Sigmoid colon (tissue), 6 donors: ENCODE measurements at regions not wholly inside any gene's neighbourhood (a gene's known extent, or its start where the extent isn't known, plus 50 kb on each side); places are given as distances from the start of the nearest gene placed in this dataset.

Experiments
- DNase-seq: peaks from one replicate; pipeline ENCODE4 v3.0.0-alpha.2; 2019
- H3K27ac ChIP-seq, 4 donors: fragments of 200-600 bp; sonication (generic); one replicate each; pipeline ENCODE4 v1.5.1; 2016 to 2019; ENCODE audit warnings: mild to moderate bottlenecking in 1 of 4
- H3K27me3 ChIP-seq, 3 donors: fragments of 200-600 bp; sonication (generic); one replicate each; pipeline ENCODE4 v1.5.1; 2019; ENCODE audit warnings: mild to moderate bottlenecking in 1 of 3
- H3K36me3 ChIP-seq, 4 donors: fragments of 200-600 bp; sonication (generic); one replicate each; pipeline ENCODE4 v1.5.1; 2016 to 2019
- H3K4me1 ChIP-seq, 4 donors: fragments of 200-600 bp; sonication (generic); one replicate each; pipeline ENCODE4 v1.5.1; 2017 to 2019
- H3K4me3 ChIP-seq, 4 donors: fragments of 200-600 bp; sonication (generic); one replicate each; pipeline ENCODE4 v1.5.1; 2017 to 2019; ENCODE audit warnings: mild to moderate bottlenecking in 2 of 4, moderate library complexity in 1 of 4
- H3K9me3 ChIP-seq, 4 donors: fragments of 200-600 bp in 3 of 4; sonication (generic) in 3 of 4; one replicate each; pipeline versions ENCODE4 v1.5.1 to v1.6.1; 2013 to 2019
- CTCF ChIP-seq, 4 experiments: fragments of 450-650 bp in 3 of 4; fragments of 200-600 bp in 1 of 4; IDR thresholded peaks; one replicate each; pipeline ENCODE4 v1.5.1; 2016 to 2019; ENCODE audit warnings: antibody characterized with exemption in 4 of 4, mild to moderate bottlenecking in 3 of 4, moderate library complexity in 2 of 4
- EP300 ChIP-seq, 4 donors: sonication (generic); formaldehyde crosslinking; IDR thresholded peaks; one replicate each; pipeline ENCODE4 v1.6.1; 2017; ENCODE audit warnings: antibody characterized with exemption in 4 of 4
- POLR2A ChIP-seq, 2 donors: fragments of 450-650 bp; IDR thresholded peaks; one replicate each; pipeline ENCODE4 v1.6.1; 2016; ENCODE audit warnings: antibody characterized with exemption in 2 of 2, mild to moderate bottlenecking in 2 of 2, moderate library complexity in 2 of 2
- POLR2AphosphoS5 ChIP-seq, 4 donors: sonication (generic); formaldehyde crosslinking; IDR thresholded peaks; one replicate each; pipeline ENCODE4 v1.6.1; 2017; ENCODE audit warnings: antibody characterized with exemption in 4 of 4
- WGBS, 2 donors: extraction: QIAGEN DNeasy Blood & Tissue Kit; methylation state at CpG; one replicate each; pipeline ENCODE4 v1.1.7; 2013; 5-methylcytosine and 5-hydroxymethylcytosine counted together
- intact Hi-C: fragments of 100-400 bp; cut with DNase I; formaldehyde crosslinking; loops from one replicate; pipeline ENCODE4 v1.15.1; 2023
- donor health status: healthy with polysubstance abuse.
- donor health status: healthy.

DNA sequence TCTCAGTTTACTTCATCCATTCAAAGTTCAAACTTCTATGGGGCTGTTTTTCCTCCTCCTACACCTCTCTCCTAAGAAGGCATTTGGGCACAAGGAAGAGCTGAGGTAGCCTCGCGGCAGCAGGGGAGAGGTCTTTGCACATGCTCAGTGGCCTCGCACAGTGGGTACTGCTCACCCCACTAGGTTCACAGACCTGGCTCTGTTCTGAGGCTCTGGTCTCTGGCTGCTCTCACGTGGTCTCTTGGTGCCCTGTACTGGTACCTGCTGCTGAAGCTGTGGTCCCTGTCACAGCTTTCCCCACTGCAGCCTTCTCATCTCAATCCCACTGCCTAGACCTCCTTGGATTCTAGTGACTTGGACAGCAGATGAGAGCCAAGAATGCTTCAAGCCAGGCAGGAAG lies 134.7 kb upstream of the CRY1 start:
- H3K4me3 ChIP-seq, result no peak overlapping the region
- H3K27ac ChIP-seq, result no peak overlapping the region
- no peaks in the 10 kb centered on the region for H3K9me3 ChIP-seq
- 59 to 71% methylated on average over 4 of the region's 4 CpGs for WGBS, 2 donors
- DNase-seq, result no peak
- H3K27me3 ChIP-seq, result no peaks in the 10 kb centered on the region
- intact Hi-C loops, result no loop called here
- no peaks in the 10 kb centered on the region for H3K4me1 ChIP-seq
- TF ChIP-seq EP300 (IDR thresholded peaks at IDR 0.05) (no peak), POLR2A (IDR thresholded peaks at IDR 0.05) (no peak), POLR2AphosphoS5 (IDR thresholded peaks at IDR 0.05) (no peak), CTCF (IDR thresholded peaks at IDR 0.05) (no peak)
- no peaks in the 10 kb centered on the region for H3K36me3 ChIP-seq

DNA sequence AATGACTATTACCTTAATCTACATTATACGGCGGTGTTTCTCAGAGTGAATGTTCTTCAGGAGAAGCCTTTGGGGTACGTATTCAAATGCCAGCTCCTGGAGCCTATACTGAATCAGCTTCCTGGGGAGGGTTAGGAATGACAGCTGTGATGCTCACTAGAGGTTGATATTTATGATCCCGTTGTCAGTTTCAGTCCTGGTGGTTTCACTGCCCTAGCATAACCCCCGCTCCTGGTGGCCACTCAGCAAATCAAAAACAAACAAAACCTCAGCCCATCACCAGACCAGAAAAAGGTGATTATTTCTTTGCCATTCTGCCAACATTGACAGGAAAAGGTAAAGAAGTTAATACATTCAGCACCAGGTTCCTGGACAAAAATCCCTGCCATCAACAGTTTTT lies 136.5 kb upstream of the CRY1 start:
- intact Hi-C loops, result no loop called here

DNA sequence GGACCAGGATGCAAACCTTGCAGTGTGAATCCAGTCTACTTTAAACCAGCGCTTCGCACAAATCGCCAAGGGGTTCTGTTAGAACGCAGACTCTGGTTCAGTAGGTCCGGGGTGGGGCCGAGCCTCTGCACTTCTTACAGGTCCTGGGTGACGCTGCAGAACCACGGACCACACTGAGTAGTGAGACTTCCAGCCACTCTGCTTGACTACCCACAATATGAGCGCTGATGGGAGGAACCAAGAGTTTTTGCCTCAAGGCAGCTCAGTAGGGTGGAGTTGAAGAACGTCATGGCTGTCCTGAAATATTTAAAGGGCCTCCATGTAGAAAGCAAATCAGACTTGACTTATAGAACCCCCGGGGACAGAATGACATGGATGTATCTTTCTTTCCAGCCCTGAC lies 138.0 kb upstream of the CRY1 start:
- Histone ChIP-seq H3K4me1 (no peaks in the 10 kb centered on the region), H3K27me3 (no peaks in the 10 kb centered on the region), H3K36me3 (no peaks in the 10 kb centered on the region), H3K27ac (no peak overlapping the region), H3K9me3 (no peaks in the 10 kb centered on the region), H3K4me3 (no peak overlapping the region)
- DNase-seq, result no peak
- 91 to 92% methylated on average over 11 of the region's 11 CpGs for WGBS, 2 donors
- TF ChIP-seq CTCF (IDR thresholded peaks at IDR 0.05), result no peak
- no peak for TF ChIP-seq POLR2AphosphoS5 (IDR thresholded peaks at IDR 0.05)
- no peak for TF ChIP-seq POLR2A (IDR thresholded peaks at IDR 0.05)
- no peak for TF ChIP-seq EP300 (IDR thresholded peaks at IDR 0.05)
- intact Hi-C loops, result no loop called here

More for the DNA sequence above, 136.5 kb upstream of the CRY1 start:
- 76 to 82% methylated on average over 5 of the region's 5 CpGs for WGBS, 2 donors
- no peaks in the 10 kb centered on the region for H3K9me3 ChIP-seq
- no peak for DNase-seq
- H3K4me1 ChIP-seq, result no peaks in the 10 kb centered on the region
- H3K4me3 ChIP-seq, result no peak overlapping the region
- no peak overlapping the region for H3K27ac ChIP-seq
- H3K36me3 ChIP-seq, result no peaks in the 10 kb centered on the region
- TF ChIP-seq EP300 (IDR thresholded peaks at IDR 0.05) (no peak), POLR2AphosphoS5 (IDR thresholded peaks at IDR 0.05) (no peak), CTCF (IDR thresholded peaks at IDR 0.05) (no peak), POLR2A (IDR thresholded peaks at IDR 0.05) (no peak)
- H3K27me3 ChIP-seq, result no peaks in the 10 kb centered on the region

DNA sequence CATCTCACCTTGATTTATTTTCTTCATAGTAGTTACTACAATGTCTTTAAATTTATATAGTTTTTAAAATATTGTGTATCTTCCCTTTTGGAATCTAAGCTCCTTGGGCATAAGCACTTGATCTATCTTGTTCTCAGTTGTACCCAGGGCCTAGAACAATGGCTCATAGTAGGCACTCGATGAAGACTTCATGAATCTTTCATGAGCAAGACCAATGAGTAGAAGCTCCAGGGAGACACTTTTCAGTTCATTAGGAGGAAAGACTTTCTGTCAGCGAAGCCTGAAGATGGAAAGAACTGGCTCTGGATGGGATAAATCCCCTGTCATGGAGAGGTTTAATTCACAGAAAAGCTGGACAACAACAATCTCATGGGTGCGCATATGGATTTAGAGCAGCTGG lies 140.2 kb upstream of the CRY1 start:
- H3K9me3 ChIP-seq, result no peaks in the 10 kb centered on the region
- H3K4me1 ChIP-seq, result no peaks in the 10 kb centered on the region
- H3K27me3 ChIP-seq, result no peaks in the 10 kb centered on the region
- H3K27ac ChIP-seq, result no peak overlapping the region
- TF ChIP-seq POLR2AphosphoS5 (IDR thresholded peaks at IDR 0.05), result no peak
- TF ChIP-seq POLR2A (IDR thresholded peaks at IDR 0.05), result no peak
- TF ChIP-seq EP300 (IDR thresholded peaks at IDR 0.05), result no peak
- no peak for TF ChIP-seq CTCF (IDR thresholded peaks at IDR 0.05)
- no peak overlapping the region for H3K4me3 ChIP-seq
- intact Hi-C loops, result no loop called here
- WGBS, 2 donors, result 89% methylated on average over 3 of the region's 3 CpGs
- no peak for DNase-seq
- H3K36me3 ChIP-seq, result no peaks in the 10 kb centered on the region

DNA sequence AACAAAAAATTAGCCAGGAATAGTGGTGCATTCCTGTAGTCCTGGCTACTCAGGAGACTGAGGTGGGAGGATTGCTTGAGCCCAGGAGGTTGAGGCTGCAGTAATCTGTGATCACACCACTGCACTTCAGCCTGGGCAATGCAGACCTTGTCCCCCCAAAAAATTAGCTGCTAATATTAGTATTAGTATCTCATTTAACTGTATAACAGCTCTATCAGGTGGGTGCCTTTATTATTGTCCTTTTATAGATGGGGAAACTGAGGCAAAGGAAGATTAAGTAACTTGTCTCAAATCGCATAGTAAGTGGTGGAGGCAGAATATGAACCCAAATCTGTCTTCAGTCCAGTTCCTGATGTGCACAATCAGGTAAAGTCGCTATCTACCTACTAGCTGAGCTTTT lies 142.3 kb upstream of the CRY1 start:
- 75 to 83% methylated on average over 2 of the region's 2 CpGs for whole genome bisulfite sequencing, 2 donors
- Histone ChIP-seq H3K4me1 (no peaks in the 10 kb centered on the region), H3K36me3 (no peaks in the 10 kb centered on the region), H3K9me3 (no peaks in the 10 kb centered on the region), H3K27ac (no peak overlapping the region), H3K27me3 (no peaks in the 10 kb centered on the region), H3K4me3 (no peak overlapping the region)
- intact Hi-C loops, result no loop called here
- no peak for TF ChIP-seq CTCF (IDR thresholded peaks at IDR 0.05)
- no peak for TF ChIP-seq POLR2AphosphoS5 (IDR thresholded peaks at IDR 0.05)
- no peak for TF ChIP-seq EP300 (IDR thresholded peaks at IDR 0.05)
- no peak for TF ChIP-seq POLR2A (IDR thresholded peaks at IDR 0.05)
- no peak for DNase-seq
